ENCODE measurements at regions not wholly inside any gene's neighbourhood (a gene's known extent, or its start where the extent isn't known, plus 50 kb on each side); places are given as distances from the start of the nearest gene placed in this dataset.

- no peak for TF ChIP-seq EZH2 (IDR thresholded peaks at IDR 0.05; ENCODE audit: insufficient read depth, poor library complexity, severe bottlenecking)
- TF ChIP-seq EZH2phosphoT487 (IDR thresholded peaks at IDR 0.05; ENCODE audit: insufficient read depth, low read depth): no peak
Observed at GRCh38 chr1:81270051-81270450, 530.7 kb upstream of the ADGRL2 start.

Measured in GM23248 (cell line).